Occipital lobe (tissue), 1 donor: ENCODE measurements at regions not wholly inside any gene's neighbourhood (a gene's known extent, or its start where the extent isn't known, plus 50 kb on each side); places are given as distances from the start of the nearest gene placed in this dataset.
A peak's percentile ranks its signal among the peaks of the same experiment; 100 is the strongest.

Source experiments
- DNase-seq: peaks from one replicate; lab custom pipeline; 2025; lab: John Stamatoyannopoulos, UW

DNA sequence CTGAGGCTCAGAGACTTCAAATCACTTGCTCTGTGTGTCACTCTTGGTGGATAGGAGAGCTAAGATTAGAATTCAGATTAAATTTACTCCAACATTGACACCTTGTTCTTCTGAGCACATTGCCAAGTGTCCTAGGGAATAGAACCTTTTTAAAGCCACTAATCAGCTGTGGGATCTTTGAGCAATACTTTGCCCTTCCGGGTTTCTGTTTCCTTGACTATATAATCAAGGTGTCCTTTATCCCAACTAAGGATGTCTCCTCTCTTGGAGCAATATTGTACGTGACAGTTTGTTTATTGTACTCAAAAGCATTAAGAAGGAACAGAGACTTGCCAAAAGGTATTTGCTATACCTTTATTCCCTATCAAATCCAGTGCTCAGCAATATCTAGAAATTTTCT lies 170.9 kb upstream of the CADPS start:
- DNase-seq = no peak

- DNase-seq = no peak
Observed at GRCh38 chr3:63046580-63046979, 171.4 kb upstream of the CADPS start.

GRCh38 chr3:63047068-63047467 lies 171.9 kb upstream of the CADPS start:
- no peak for DNase-seq

DNA sequence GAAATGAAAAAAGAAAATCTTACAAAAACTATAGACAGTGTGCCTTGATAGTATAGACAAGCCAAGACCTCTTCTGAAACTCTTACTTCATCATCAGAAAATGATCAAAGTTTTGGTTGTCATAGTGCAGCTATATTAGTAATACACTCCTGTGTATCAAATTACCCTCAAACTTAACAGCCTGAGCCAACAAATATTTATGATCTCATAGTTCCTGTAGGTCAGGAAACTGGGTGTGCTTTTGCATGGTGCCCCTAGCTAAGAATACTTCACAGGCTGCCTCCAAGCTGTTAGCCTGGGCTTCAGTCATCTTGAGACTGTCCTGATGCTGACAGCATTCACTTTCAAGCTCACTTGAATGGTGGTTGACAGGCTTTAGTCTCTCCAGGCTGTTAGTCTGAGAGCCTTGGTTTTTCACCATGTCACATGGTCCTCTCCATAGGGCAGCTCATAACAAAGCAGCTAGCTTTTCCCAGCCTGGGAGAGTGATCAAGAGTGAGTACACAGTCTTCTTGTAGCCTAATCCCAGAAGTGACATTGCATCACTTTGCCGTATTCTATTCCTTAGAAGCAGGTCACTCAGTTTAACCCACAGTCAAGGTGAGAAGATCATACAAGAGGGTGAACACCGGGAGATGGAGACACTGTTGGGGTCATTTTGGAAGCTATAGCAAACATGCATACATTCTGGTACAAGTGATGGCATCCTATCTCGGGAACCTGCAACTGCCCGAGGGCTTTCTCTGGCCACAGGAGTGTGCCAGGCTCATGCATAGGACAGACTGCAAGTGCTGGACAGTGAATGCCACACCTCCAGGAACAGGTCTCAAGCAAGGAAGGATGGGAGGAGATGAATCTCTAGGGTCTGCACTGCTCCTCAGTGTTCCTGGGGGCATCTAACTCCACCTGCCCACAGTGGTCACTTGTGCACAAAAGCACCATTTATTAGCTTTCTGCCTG lies 173.4 kb upstream of the CADPS start:
- DNase-seq = no peak

DNA sequence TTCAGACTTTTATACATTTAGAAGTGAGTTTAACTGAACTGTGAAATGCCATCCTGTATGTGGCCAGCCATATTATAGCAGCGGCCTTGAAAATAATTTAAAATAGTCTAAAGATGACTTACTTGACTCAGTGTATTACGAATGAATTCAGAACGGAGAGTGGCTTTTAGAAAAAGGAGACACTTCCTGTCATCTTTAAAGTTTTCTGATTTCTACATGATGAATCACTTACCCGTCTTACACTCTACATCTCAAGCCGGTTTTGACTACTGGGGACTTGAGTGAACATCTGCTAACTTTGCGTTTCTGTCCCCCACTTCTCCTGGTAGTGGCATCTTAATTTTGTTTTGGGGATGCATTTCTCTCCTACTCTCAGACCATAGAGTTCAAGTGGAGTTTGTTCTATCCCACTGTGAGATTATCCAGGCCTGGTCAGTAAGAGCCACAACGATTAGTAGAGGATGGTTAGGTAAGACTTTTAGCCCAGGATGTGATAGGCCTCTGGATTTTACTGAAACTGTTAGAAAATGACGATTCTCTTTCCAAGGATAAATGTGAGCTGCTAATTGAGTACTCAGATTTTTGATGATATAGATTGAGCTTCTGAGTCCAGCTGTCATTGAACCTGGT lies 175.4 kb upstream of the CADPS start:
- no peak for DNase-seq

DNA sequence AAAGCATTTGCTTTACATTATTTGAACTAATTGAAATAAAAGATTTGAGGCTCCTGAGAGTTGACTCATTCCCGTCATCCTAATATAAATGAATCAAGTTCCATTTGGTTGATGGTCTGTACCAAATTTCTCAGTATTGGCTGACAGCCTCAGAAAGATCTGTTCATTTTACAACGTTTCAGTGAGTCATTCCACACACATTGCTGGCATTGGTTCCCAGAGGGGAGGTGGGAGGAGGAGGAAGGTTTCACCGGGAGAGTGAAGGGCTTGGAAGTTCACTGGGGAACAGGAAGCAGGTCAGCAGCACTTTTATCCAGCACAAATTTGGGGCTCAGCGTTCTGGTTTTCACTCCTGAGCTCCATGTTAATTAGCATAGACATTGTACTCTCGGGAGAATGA lies 176.7 kb upstream of the CADPS start:
- DNase-seq = peak; percentile 21

DNA sequence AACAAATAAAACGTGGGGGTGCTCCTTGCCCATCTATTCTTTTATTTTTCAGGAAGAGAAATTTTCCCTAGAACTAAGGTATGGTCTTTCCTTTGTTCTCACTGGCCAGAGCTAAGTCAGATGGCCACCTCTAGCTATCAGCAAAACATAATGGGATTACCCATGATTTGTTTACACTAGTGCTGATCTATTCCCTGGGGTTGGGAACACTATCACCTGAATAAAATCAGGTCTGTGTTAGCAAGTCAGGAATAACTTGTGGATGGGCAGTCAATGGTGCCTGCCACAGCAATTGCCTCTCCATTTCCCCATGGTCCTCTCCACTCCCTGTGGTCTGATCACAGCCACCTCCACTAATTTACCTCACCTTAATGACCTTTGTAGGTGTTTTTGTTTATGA lies 181.7 kb upstream of the CADPS start:
- no peak for DNase-seq

GRCh38 chr3:63060412-63060811 lies 185.2 kb upstream of the CADPS start:
- DNase-seq = no peak

DNA sequence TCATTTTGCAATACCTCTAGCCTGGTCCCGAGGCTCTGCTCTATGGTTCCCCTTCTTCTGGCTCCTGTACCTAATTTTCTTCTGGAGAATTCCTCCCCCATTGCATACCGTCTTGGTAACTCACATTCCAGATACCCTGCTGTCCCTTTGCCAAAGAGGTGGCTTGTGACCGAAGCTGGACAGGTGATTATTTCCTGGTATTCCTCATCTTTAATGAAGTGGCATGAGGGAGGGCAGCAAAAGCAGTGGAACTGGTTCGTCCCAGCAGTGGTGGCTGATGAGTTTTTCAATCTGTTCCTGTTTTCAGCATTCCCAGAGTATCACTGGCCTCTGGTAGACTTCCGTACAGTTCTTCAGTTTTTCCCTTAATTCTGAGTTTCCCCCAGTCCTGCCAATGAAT lies 186.2 kb upstream of the CADPS start:
- DNase-seq = no peak

GRCh38 chr3:63064209-63064755 lies 189.1 kb upstream of the CADPS start:
- DNase-seq = no peak

DNA sequence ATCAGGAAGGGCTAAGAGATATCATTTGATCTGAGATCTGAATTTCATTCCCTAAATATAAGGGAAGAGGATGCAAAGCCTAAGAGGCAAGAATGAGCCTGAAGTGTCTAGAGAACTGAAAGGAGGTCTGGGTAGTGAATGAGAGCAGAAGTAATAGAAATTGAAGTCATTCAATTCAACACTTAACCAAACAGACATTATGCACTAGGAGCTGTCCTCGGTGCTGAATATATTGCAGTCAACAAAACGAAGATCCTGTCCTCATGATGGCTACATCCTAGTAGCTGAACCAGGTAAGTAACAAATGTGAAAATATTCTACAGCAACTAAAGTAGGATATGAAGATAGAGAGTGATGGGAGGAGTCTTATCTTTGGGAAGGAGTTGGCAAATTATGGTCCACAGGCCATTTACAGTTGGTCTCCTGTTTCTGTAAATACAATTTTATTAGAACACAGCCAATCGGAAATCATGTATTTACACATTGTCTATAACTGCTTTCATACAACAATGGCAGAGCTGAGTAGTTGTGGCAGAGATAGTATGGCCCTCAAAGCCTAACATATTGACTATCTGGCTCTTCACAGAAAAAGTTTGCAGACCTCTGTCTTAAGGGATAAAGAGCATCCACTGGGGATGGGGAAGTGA lies 192.9 kb upstream of the CADPS start:
- no peak for DNase-seq

- no peak for DNase-seq
Observed at GRCh38 chr3:63069806-63070475, 194.7 kb upstream of the CADPS start.

GRCh38 chr3:63070476-63070810 lies 195.2 kb upstream of the CADPS start:
- DNase-seq = no peak

DNA sequence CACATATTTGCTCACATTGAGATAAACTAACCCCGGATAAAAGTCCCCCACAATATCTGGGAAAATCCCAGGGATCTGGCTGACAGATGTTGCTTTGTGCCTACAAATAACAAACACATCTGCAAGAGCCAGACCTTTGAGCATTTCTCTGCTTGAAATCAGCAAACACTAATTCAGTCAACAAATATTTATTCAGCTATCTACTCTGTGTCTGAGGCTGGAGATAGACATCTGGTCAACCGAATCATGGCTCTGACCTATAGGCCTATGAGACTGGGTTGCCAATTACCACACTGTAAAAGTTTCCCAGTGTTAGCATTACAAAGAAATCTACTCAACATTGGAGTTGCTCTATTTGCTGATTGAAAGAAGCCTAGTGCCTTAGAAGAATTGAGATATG lies 201.1 kb upstream of the CADPS start:
- no peak for DNase-seq

GRCh38 chr3:63086190-63086589 lies 191.9 kb upstream of the SYNPR start:
- DNase-seq = no peak

DNA sequence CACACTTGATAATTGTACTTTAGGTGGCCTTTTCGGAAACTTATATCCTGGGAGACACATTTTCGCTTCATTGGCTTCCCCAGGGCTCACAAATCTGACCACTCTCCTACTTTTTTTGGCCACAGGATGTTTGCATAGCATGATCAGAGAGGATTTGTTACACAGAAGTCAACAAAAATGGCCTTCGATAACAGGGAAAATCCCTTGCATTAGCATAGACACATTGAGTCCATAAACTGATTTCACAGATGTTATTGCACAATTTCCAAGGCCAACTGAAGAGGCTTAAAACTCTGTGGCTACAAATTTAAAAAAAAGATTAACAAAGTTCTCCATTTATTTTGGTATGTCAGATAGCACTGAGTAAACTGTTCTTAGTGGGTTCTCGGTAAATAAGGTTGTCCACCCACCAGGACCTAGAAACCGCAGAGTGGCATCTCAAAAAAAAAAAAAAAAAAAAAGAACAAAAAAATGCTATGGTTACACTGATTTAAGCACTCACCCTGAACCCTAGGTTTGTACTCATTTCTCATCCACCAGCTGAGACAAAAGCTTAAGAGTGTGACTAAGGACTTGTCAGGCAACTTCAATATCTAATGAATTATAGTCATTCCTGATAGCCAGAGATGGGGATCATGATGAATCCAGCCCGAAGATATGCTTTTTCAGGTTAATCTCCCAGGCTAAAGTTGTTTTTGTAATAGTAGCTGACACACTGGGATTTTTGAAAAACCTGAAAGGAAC lies 188.9 kb upstream of the SYNPR start:
- no peak for DNase-seq

- no peak for DNase-seq
Observed at GRCh38 chr3:63089751-63090132, 188.4 kb upstream of the SYNPR start.

- no peak for DNase-seq
Observed at GRCh38 chr3:63090656-63091055, 187.5 kb upstream of the SYNPR start.

- no peak for DNase-seq
Observed at GRCh38 chr3:63092515-63092914, 185.6 kb upstream of the SYNPR start.

- no peak for DNase-seq
Observed at GRCh38 chr3:63094642-63095408, 183.3 kb upstream of the SYNPR start.
